NCI-H2029 (cell line): ENCODE measurements at regions not wholly inside any gene's neighbourhood (a gene's known extent, or its start where the extent isn't known, plus 50 kb on each side); places are given as distances from the start of the nearest gene placed in this dataset.
"Not testable (repeated sequence)": the region's sequence is repeated elsewhere in the genome, so short reads cannot be mapped to it uniquely, and the experiment has no call there.

Source experiments
- DNase-seq: peaks from one replicate; lab custom pipeline; 2025; lab: John Stamatoyannopoulos, UW

DNA sequence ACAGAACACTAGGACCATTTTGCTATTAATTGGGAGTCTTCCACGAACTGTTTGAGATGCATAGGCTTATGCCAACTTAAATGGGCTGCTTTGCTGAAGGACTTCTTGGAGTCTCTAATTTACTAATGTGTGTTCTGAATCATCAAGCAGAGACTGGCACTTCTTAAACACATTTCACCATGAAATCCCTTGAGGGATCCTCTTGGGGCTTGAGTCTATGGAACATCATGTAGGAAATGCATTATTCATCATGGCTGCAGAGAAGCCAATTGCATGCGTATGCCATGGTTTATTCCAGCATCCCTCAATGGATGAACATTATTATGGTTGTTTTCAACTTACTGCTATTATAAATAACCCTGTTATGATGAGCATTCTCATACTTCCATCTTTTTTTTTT is 73.4 kb downstream of the FGD2 start:
- no peak for DNase-seq

DNA sequence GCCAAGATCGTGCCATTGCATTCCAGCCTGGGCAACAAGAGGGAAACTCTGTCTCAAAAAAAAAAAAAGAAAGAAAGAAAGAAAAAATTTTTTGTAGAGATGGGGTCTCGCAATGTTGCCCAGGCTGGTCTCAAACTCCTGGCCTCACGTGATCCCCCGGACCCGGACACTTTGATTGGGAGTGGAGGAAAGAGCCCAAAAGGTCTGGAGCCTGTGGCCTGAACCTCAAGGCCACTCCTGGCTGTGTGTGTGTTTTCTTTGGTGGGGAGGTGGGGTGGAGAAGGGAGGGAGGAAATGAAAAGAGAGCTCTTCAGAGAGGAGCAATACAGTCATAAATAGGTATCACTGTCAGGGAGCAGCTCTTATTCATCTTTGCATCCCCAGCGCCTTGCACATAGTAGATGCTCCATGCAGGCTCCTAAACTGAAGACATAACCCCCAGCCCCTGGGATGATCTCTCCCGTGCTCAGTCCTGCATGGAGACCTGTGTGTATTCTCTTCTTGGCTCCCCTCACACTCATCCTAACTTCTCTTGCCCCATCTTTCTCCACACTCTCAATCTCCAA is 75.7 kb downstream of the FGD2 start:
- no peak for DNase-seq

DNA sequence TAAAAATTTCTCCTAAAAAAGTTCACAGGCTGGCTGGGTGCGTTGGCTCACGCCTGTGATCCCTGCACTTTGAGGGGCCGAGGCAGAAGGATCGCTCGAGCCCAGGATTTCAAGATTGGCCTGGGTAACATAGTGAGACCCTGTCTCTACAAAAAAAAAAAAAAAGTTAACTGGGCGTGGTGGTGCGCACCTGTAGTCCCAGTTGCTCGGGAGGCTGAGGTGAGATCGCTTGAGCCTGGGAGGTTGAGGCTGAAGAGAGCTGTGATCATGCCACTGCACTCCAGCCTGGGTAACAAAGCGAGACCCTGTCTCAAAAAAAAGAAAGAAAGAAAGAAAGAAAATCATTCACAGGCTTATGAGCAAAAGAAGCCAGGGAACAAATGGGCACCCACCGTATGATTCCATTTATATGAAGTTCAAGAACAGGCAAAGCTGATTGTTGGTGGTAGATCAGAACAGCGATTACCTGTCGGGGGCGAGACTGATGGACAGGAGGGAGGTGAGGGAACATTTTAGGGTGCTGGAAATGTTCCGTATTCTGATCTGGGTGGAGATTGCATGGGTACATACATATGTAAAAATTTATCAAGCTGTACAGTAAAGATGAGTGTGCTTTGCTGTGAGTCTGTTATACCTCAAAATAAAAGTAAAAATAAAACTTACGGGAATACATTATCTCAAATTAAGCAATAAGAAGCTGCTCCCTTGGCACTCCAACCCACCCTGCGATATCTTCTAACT is 77.1 kb downstream of the FGD2 start:
- DNase-seq: no peak

DNA sequence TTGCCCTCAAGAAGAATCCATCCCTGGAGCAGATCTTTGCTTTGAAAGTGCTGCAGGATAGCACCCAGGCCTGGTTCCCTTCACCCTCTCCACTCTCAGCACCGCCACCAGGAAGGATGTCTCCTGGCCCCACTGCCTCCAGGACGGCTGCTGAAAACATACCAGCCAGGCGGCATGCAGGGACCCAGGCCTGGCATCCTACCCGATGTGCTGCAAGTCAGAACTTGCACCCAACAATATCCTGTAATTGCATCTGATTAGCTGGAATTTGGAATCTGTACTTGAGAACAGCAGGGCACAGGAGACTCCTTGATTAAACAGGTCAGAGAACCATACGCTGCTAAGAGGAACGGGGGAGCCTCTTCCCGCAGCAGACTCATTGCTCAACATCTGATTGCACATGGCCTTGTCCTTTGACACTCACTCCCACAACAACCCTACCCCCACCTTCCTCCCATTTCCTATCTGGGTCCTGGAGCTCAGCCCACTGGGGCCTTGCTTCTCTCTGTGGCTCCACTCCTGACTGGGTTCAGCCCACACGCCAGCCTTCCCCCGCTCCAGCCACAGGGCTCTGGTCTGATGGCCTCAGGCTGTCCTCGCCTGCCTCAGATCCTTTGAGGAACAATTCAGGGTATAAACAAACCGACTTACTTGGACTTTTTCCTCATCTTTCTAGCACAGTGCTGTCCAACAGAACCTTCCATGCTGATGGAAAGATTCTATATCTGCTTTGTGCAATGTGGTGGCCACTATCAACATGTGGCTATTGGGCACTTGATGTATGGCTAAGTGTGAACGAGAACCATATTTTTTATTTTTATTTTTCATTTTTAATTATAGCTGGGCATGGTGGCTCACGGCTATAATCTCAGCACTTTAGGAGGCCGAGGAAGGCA is 78.0 kb downstream of the FGD2 start:
- no peak for DNase-seq

DNA sequence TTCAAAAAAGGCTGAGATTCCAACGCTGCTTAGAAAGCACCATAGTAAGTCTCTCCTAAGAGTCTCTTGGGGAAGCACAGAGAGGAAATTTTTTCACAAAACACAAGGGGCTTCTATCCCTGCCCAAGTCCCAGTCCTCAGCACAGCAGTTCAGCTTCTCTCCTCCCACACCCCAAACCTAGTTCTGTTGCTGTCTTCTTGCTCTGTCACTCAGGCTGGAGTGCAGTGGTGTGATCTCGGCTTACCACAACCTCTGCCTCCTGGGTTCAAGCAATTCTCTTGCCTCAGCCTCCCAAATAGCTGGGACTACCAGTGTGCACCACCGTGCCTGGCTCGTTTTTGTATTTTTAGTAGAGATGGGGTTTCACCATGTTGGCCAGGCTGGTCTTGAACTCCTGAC is 79.2 kb downstream of the FGD2 start:
- not testable (repeated sequence) for DNase-seq

DNA sequence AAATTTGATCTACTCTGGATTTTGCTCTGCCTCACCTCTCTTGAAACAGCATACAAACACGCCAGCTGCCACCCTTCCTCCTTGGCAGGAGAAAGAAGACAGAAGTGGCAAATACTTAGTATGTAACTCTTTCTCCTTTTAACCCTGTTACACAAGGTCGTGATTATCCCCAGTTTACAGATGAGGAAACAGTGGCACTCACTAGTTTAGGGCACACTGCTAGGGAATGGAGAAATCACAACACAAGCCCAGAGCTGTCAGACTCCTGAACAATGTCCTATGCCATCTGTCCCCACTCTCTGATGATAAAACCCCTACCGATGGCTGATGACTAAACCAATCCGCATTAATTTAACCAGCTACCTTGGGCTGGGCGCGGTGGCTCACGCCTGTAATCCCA is 79.7 kb downstream of the FGD2 start:
- no peak for DNase-seq

DNA sequence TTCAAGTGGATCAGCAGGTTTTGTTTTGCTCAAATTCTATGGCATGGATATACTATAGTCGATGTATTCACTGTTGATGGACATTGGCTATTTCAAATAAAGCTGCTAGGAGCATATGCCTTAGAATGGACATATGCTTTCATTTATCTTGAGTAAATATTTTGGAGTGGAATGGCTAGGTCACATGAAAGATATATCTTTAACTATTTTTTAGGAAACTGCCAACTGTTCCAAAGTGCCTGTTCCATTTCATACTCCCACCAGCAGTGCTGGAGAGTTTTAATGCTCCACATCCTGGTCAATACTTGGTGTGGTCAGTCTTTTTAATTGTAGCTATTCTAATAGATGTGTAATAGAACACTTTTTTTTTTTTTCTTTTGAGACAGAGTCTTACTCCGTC is 81.1 kb upstream of the PIM1 start:
- no peak for DNase-seq

DNA sequence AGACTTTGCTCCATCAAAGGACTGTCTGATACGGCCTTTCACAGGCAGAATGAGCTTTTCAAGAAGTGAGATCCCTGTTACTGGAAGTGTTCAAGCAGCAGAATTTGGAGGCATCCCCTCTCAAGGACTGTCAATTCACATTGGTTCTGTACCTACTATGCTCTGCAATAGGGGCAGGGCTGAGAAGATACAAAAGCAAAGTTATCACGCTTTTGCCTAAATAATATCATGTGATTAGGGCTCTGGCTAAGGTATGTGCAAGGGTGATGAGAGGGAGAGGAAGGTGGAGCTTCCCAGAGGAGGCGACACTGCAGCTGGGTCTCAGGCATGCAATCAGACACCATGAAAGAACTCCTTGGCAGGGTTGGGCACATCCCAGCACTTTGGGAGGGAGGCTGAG is 80.2 kb upstream of the PIM1 start:
- DNase-seq: no peak

DNA sequence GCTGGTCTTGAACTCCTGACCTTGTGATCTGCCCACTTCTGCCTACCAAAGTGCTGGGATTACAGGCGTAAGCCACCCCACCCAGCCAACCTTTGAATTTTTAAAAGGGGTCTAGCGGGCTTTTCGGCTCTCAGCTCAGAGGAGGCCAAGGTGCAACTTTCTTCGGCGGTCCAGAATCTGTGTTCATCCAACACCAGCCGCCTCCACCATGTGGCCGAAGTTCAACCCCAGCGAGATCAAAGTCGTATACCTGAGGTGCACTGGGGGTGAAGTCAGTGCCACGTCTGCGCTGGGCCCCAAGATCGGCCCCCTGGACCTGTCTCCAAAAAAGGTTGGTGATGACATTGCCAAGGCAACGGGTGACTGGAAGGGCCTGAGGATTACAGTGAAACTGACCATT is 78.8 kb upstream of the PIM1 start:
- DNase-seq: not testable (repeated sequence)

DNA sequence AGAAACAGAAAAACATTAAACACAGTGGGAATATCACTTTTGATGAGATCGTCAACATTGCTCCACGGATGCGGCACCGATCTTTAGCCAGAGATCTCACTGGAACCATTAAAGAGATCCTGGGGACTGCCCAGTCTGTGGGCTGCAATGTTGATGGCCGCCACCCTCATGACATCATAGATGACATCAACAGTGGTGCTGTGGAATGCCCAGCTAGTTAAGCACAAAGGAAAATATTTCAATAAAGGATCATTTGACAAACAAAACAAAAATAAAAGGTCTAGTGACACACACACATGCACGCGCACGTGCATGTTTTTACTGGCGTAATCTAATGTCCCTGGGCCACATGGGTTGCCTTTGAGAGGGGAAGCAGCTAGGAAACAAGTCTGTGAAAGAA is 78.4 kb upstream of the PIM1 start:
- not testable (repeated sequence) for DNase-seq

DNA sequence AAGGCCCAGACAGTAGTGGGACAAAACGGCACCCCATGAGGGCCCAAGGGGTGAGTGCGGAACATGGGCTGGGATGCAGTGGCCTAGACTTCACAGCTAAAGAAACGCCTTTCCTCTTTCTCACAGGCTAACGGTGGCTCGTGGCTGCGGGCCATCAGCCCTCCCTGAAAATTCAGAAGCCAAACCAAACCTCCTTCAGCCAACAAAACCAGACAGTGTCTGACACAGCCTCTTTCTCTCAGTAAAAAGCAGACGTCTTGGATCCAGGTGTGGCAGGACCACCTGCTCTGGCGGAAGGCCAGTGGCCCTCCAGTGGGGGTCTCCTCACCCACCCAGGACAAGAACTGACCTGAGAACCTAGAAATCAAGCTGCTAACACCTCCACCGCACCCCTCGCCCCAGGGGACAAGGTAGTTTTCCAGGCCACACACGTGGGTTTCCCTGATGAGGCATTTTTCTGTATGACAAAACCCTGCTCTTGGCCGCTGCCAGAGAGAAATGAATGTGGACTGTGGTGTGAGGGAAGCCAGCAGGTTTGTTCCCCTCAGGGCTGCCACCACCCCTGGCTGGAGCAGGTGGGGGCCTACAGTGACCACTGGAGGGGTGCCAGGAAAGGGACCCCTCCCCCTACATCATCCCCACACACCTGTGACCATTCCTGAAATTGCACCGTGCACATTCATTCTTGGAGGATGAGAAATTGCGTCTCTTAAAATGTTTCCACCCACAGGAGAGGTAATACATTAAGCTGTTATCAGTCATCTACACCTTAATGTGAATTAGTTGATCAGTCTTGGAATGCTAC is 76.8 kb upstream of the PIM1 start:
- DNase-seq: no peak

DNA sequence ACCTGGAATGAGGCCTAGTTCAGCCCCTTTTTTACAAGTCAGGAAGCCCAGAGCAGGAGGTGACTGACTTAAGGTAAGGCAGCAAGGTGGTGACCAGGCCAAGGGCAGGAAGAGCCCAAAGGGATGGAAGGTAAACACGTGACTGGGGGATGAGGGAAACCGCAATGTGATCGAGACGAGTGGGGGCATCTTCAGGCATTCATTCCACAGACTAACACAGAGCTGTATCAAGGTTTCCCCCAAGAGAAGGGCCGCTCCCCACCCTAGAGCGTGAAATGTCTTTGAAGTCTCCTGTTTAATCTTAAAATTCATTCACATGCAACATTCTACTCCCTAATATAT is 76.3 kb upstream of the PIM1 start:
- DNase-seq: no peak

DNA sequence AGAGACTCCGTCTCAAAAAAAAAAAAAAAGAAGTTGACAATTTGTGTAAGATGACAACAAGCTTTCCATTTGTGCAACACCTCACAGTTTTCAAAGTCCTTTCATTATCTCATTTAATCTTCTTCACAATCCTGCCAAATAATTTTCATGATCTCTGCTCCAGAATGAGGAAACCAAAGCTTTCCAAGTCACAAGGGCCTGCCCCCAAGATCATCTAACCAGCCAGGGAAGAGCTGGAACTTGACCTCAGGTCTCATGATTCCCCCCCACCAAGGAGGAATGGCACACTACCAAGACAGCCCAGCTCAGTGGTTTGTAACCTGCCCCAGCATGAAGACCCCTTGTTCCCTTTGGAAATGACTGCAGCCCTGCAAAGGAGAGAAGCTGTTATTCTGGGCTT is 74.0 kb upstream of the PIM1 start:
- no peak for DNase-seq

DNA sequence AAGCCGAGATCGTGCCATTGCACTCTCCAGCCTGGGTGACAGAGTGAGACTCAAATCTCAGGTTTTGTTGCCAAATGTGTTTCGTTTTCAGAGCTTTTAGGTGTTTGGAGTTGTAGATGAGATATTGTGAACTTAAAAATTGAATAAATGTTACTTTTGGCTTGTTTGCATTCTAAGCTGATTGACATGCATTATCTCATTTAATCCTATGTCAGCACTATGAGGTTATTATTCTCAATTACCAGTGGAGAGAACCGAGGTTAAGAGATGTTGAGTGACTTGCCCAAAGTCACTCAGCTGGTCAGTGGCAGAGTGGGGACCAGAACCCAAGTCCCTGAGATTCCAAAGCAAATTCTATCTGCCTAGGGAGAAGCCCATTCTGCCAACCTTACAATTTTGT is 72.6 kb upstream of the PIM1 start:
- no peak for DNase-seq

DNA sequence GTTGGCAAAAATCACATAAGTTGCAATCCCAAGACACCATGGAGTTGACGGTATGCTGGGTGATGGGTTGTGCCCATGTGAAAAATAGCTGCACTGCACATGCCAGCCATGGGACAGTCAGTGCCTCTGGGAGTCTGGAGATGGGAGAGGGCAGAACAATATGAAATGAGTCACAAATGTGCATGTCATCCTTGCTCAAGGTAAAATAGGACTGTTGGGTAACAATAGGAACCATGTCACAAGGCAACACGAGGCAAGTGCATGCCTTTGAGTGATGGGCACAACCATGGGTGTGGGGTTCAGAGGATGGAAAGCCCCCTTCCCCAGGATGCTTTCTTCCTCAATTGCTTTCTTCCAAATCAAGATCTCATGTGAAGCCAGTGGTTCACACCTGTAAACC is 70.5 kb upstream of the PIM1 start:
- DNase-seq: no peak

DNA sequence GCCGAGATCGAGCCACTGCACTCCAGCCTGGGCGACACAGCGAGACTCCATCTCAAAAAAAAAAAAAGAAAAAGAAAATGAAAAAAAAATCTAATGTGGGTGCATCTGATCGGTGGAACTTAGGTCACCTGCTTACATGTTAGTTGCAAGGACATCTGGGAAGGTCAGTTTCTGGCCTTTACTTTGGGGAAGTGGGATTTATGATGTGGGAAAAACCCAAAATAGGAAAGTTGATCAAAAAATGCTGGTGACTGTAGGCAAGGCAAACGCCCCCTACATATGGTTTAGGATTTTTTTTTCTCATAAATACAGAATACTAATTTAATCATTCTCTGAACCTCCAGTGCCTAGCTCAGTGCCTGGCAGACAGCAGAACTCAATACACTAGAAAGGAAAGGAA is 69.2 kb upstream of the PIM1 start:
- no peak for DNase-seq

DNA sequence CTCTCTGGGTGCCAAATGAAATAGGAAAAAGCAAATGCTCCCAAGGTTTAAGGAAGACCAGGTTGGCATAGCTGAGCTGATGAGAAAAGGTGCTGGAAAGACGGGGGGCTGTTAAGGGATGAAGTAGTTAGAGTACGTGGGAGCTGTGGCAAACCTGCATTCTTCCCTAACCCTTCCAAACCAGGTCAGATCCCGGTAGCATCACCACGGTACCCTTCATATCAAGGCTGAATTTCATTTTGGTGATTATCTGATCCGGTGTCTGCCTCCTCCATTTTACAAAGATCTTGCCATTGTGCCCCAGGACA is 68.0 kb upstream of the PIM1 start:
- no peak for DNase-seq

DNA sequence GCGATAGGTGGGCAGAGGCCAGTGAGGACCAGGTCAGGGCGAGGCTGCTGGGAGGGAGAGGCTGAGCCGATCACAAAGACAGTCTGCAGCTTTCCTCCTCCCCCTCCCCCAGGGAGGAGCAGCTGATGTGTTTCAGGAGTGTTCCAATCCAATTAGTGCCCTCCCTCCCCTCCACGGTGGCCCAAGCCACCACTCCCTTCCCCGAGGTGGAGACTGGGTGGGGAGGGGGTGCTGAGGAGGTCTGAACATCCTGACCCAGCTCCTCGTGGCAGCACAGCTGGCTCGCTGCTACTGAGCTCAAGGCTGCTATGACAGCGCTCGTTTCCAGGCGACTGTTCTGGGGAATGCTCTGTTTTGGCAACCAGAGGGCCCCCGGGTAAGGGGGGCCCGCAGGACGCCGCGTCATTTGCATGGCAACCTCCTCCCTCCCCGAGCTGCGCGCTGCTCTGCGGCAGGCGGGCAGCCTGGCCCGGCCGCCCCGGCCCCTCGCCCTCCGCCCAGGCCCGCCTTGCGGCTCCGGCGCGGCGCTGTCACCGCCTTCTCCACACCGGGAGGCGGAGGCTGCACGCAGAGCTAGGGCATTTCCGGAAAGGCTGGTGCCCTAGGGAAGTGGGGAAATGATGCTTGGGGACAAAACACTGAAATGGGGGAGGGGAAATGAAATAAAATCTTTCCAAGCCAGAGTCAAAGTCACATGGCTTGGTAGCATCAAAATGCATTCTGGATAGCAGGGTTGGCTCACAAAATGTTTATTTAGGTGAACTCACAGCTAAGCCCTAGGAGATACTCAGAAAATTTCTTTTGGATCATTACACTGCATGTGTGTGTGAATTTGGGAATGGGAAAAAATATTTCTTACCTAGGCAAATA is 67.4 kb upstream of the PIM1 start:
- peak; percentile 94 for DNase-seq

DNA sequence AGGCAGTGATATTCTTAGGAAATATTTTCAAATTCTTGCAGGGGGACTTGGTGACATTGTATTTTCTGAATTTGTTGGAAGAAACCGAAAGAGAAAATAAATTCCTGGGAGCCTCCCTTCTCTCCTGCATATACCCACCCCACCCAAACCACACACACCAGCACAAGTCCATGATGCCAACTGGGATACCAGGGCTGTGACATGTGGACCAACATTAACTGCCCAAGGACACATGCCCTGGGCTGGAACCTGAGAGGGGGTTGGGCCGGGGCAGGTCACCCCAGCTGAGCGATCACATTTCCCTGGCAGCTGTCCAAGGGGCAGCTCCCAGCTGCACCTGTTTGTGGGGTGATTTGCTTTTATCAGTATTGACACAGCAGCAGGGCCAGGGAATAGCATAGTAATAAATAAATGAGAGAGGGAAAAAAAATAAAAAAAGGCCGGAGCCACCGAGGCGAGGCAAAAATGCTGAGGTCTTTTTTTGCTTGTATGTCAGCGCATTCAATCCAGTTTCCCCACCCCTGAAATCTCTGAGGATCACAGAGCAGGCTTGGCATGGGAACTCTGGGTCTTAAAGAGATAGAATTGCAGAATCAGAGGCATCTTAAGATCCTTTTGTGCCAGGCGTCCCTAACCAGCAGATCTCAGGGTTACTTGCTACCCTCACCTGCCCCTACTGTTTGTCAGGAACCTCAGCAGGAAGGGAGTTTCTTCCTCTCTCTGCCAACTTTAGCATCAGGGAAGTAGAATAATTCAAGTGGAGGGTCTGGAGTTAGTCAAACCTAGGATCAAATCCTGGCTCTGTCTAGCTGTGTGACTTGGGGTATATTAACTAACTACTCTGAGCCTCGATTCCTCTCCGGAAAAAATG is 66.5 kb upstream of the PIM1 start:
- peak; percentile 93 for DNase-seq

DNA sequence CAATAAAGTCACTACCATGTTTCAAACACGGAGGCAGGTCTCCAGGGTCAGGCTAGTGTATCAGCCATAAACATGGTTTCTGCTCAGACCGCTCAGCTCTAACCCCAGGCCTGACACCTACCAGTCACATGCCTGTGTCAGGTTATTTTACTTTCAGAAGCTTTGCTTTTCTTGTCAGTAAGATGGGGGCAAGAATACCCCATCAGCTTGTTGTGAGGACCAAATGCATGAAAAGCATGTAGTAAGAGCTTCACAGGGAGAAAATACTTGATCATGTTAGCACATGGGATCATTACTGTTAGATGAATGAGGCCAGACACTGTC is 65.2 kb upstream of the PIM1 start:
- no peak for DNase-seq
